ENCODE measurements at regions not wholly inside any gene's neighbourhood (a gene's known extent, or its start where the extent isn't known, plus 50 kb on each side); places are given as distances from the start of the nearest gene placed in this dataset.

DNA sequence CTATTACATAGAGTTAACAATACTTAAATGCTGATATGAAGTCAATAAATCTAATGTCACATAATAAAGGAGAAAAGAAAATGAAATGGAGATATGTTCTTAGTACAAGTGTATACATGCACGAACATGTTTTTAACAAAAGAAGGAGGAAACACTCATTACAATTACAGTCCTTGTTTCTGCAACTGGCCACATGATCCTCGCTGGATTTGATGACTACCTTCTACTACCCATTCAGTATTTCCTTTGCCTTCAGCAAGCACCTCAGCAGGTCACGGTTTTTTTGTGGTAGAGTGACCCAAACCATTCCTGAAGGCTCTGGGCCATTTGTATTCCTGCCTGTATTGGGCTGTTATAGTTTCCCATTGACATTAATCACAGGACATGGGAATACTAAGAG is 172.8 kb upstream of the CXADR start:
- no peak for TF ChIP-seq POLR2A (IDR thresholded peaks at IDR 0.05)
- TF ChIP-seq, protein P1, sequence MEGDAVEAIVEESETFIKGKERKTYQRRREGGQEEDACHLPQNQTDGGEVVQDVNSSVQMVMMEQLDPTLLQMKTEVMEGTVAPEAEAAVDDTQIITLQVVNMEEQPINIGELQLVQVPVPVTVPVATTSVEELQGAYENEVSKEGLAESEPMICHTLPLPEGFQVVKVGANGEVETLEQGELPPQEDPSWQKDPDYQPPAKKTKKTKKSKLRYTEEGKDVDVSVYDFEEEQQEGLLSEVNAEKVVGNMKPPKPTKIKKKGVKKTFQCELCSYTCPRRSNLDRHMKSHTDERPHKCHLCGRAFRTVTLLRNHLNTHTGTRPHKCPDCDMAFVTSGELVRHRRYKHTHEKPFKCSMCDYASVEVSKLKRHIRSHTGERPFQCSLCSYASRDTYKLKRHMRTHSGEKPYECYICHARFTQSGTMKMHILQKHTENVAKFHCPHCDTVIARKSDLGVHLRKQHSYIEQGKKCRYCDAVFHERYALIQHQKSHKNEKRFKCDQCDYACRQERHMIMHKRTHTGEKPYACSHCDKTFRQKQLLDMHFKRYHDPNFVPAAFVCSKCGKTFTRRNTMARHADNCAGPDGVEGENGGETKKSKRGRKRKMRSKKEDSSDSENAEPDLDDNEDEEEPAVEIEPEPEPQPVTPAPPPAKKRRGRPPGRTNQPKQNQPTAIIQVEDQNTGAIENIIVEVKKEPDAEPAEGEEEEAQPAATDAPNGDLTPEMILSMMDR (IDR thresholded peaks at IDR 0.05 in 8 of 11, conservative IDR thresholded peaks at IDR 0.05 in 3 of 11), result no peak

Data from spleen (tissue), 7 donors.